ENCODE measurements at regions not wholly inside any gene's neighbourhood (a gene's known extent, or its start where the extent isn't known, plus 50 kb on each side); places are given as distances from the start of the nearest gene placed in this dataset.
"Not testable (repeated sequence)": the region's sequence is repeated elsewhere in the genome, so short reads cannot be mapped to it uniquely, and the experiment has no call there.

DNA sequence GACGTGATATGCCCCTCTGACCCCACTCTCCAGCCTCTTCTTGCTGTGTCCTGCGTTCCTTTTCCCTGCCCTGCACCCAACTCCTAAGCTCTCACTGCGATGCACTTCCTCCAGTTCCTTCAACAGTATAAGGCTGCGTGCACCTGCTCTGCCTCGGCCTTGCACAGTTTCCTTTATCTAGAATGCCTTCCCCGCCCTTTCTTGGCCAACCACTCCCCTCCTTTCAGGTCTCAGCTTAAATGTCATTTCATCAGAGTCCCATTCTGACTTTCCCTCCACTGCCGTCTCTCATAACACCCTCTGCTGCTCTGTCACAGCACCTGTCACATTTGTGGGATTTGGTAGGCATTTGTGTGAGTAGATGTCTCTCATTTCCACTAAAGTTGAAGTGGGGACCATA, 58.4 kb upstream of the NEIL3 start:
- DNase-seq: no peak

GRCh38 chr4:177255359-177255758, 54.3 kb upstream of the NEIL3 start:
- no peak for DNase-seq

GRCh38 chr4:177256950-177257349, 52.7 kb upstream of the NEIL3 start:
- no peak for DNase-seq

GRCh38 chr4:177259466-177259865, 50.2 kb upstream of the NEIL3 start:
- DNase-seq: not testable (repeated sequence)
